ENCODE measurements at regions not wholly inside any gene's neighbourhood (a gene's known extent, or its start where the extent isn't known, plus 50 kb on each side); places are given as distances from the start of the nearest gene placed in this dataset.
A peak's percentile ranks its signal among the peaks of the same experiment; 100 is the strongest.

DNA sequence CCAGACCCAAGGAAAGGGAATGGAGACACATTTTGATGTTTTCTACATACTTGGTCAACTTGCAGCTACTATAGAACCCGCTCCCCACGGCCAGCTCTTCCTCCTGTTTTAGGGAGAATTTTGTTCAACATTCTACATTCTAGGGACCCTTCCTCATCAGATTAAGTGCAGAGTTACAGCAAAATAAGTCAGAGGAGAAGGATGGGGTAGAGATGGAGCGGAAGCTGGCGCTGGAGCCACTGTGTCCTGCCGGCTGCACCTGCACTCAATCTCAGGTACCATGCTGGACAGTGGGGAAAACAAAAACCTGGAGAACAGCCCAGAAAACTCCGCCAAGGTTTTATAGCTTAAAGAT, 79.4 kb upstream of the EN2 start:
- H3K9me3 ChIP-seq, result no peaks in the 10 kb centered on the region
- no peak overlapping the region for H3K27ac Mint-ChIP-seq (ENCODE audit: unreplicated experiment)
- no peaks in the 10 kb centered on the region; the same call in 1 of the 2 replicates for H3K27me3 ChIP-seq (replicated peaks; ENCODE audit: control insufficient read depth, insufficient read depth, low read length)
- intact Hi-C loops (cut with micrococcal nuclease; ENCODE audit: unreplicated experiment), result no loop called here
- DNase-seq, result no peak
- ChIA-PET CTCF (interaction anchor here (1.2 kb wide), 1 partner anchor 34 kb away, joined by 7 read pairs; no protein-coding TSS in a partner anchor), POLR2A (interaction anchor here (1.0 kb wide), 1 partner anchor 14 kb away, joined by 7 read pairs; no protein-coding TSS in a partner anchor)
- TF ChIP-seq, protein P1, sequence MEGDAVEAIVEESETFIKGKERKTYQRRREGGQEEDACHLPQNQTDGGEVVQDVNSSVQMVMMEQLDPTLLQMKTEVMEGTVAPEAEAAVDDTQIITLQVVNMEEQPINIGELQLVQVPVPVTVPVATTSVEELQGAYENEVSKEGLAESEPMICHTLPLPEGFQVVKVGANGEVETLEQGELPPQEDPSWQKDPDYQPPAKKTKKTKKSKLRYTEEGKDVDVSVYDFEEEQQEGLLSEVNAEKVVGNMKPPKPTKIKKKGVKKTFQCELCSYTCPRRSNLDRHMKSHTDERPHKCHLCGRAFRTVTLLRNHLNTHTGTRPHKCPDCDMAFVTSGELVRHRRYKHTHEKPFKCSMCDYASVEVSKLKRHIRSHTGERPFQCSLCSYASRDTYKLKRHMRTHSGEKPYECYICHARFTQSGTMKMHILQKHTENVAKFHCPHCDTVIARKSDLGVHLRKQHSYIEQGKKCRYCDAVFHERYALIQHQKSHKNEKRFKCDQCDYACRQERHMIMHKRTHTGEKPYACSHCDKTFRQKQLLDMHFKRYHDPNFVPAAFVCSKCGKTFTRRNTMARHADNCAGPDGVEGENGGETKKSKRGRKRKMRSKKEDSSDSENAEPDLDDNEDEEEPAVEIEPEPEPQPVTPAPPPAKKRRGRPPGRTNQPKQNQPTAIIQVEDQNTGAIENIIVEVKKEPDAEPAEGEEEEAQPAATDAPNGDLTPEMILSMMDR (IDR thresholded peaks at IDR 0.05; ENCODE audit: insufficient read depth in 1 of 2, low read depth in 1 of 2, low read length in 1 of 2, severe bottlenecking in 1 of 2, unreplicated experiment in 1 of 2), result no peak
- H3K4me1 Mint-ChIP-seq (ENCODE audit: low read depth, unreplicated experiment), result peaks cover 6% of the 10 kb centered on the region
- peaks cover 38% of the 10 kb centered on the region for H3K27me3 Mint-ChIP-seq (ENCODE audit: insufficient read depth, unreplicated experiment)
- H3K36me3 Mint-ChIP-seq (ENCODE audit: insufficient read depth, unreplicated experiment), result no peaks in the 10 kb centered on the region
- no peaks in the 10 kb centered on the region for H3K9me3 Mint-ChIP-seq (ENCODE audit: unreplicated experiment)
- no peak overlapping the region for H3K4me3 ChIP-seq (ENCODE audit: low read depth, low read length)
- H3K36me3 ChIP-seq (ENCODE audit: control insufficient read depth, insufficient read depth, low read length), result no peaks in the 10 kb centered on the region
- peaks cover 24% of the 10 kb centered on the region for H3K4me1 ChIP-seq
- BruUV-seq (replicated peaks), result no TSS peak
- H3K4me3 Mint-ChIP-seq (ENCODE audit: unreplicated experiment), result peak overlapping the region; percentile 61

DNA sequence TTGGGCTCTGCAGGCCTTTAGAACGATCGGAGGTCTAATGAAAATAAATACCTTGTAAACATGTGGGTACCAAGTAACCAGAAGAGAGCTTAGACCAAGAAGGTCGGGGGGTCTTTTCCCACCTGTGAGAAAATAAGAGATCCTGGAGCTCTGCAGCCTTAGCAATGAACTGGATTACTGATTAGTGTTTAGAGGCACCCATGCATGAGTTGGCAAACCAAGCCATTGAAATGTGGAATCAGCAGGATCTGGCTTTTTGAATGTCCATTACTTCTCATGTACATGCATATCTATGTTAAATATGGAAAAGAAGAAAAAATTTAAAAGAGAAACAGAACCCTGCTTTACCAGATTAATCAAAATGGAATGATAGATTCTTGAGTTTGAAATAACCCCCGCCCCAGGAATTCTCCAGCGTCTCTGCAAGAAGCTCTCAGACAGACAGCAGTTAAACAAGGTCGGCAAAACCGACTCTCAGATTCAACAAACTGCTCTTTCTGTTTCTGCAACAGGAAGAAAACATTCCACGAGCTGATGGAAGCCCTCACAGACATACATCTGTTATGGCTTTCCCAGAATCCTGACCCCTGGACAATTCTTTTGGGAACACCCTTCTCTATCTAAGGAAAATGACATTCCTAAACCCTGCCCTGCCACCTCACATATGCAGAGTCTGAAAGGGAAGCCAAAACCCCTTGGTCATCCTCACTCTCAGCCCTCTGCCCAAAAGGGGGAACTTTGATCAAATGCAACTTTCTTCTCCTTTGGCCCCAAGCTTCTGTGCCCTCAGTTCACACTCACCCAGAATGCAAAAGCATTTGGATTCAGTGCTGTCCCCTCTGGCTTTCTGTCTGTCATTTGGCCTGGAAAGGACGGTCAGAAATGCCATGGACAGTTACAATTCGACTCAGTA, 78.7 kb upstream of the EN2 start:
- Mint-ChIP-seq H3K27me3 (ENCODE audit: insufficient read depth, unreplicated experiment) (peaks cover 34% of the 10 kb centered on the region), H3K36me3 (ENCODE audit: insufficient read depth, unreplicated experiment) (no peaks in the 10 kb centered on the region), H3K4me3 (ENCODE audit: unreplicated experiment) (no peak overlapping the region), H3K27ac (ENCODE audit: unreplicated experiment) (no peak overlapping the region), H3K9me3 (ENCODE audit: unreplicated experiment) (no peaks in the 10 kb centered on the region), H3K4me1 (ENCODE audit: low read depth, unreplicated experiment) (peaks cover under 1% of the 10 kb centered on the region)
- DNase-seq, result no peak
- CTCF ChIA-PET, result interaction anchor here (0.7 to 1.3 kb wide), 7 partner anchors 15 to 240 kb away, joined by 3 to 7 read pairs (median 3); no protein-coding TSS in a partner anchor
- H3K9me3 ChIP-seq, result no peaks in the 10 kb centered on the region
- H3K4me1 ChIP-seq, result peaks cover 28% of the 10 kb centered on the region
- no peak overlapping the region for H3K4me3 ChIP-seq (ENCODE audit: low read depth, low read length)
- TF ChIP-seq, protein P1 (IDR thresholded peaks at IDR 0.05; ENCODE audit: insufficient read depth in 1 of 2, low read depth in 1 of 2, low read length in 1 of 2, severe bottlenecking in 1 of 2, unreplicated experiment in 1 of 2), result no peak
- POLR2A ChIA-PET, result interaction anchor here (1.0 kb wide), 1 partner anchor 14 kb away, joined by 7 read pairs; no protein-coding TSS in a partner anchor
- BruUV-seq (replicated peaks), result no TSS peak
- H3K36me3 ChIP-seq (ENCODE audit: control insufficient read depth, insufficient read depth, low read length), result no peaks in the 10 kb centered on the region
- intact Hi-C loops (cut with micrococcal nuclease; ENCODE audit: unreplicated experiment), result no loop called here
- H3K27me3 ChIP-seq (replicated peaks; ENCODE audit: control insufficient read depth, insufficient read depth, low read length), result no peaks in the 10 kb centered on the region; the same call in 1 of the 2 replicates

DNA sequence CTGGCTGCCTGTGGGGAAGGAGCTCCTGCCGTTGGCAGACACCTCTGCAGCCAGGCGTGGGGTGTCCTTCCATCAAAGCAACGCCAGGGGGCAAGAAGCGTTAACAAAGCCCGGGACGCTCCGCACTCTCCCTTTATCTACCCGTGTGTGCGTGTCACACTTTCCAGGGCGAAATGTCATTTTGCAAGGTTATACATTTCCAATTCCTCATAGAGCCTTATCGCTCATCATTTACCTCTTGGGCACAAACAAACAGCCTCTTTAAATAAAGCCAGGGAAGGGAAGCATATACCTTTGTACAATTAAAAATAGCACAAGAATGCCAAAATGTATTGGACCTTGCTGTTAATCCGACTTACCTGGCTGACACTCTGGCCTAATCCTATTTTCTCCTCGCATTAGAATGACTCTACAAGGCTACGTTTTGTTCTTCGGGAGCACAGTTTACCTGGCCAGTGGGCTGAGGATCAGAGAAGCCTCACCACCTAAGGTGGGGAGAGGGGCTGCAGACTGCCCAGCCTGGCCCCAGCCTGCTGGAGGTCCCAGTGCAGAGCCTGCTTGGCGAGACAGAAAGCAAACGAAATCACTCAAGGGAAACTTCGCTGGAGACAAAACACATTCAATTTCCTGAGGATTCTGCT, 77.6 kb upstream of the EN2 start:
- Histone ChIP-seq H3K4me1 (peaks cover 22% of the 10 kb centered on the region; the same call in 1 of the 2 replicates), H3K27me3 (replicated peaks; ENCODE audit: control insufficient read depth, insufficient read depth, low read length) (no peaks in the 10 kb centered on the region; the same call in 1 of the 2 replicates), H3K36me3 (ENCODE audit: control insufficient read depth, insufficient read depth, low read length) (no peaks in the 10 kb centered on the region), H3K9me3 (no peaks in the 10 kb centered on the region), H3K4me3 (ENCODE audit: low read depth, low read length) (no peak overlapping the region)
- TF ChIP-seq, protein P1 (IDR thresholded peaks at IDR 0.05; ENCODE audit: insufficient read depth in 1 of 2, low read depth in 1 of 2, low read length in 1 of 2, severe bottlenecking in 1 of 2, unreplicated experiment in 1 of 2), result peak; percentile 90 to 91
- DNase-seq, result peak; percentile 84
- CTCF ChIA-PET, result interaction anchor here (0.6 to 1.3 kb wide), 8 partner anchors 16 to 238 kb away, joined by 3 to 4 read pairs (median 3); no protein-coding TSS in a partner anchor
- H3K27me3 Mint-ChIP-seq (ENCODE audit: insufficient read depth, unreplicated experiment), result peaks cover 28% of the 10 kb centered on the region
- H3K27ac Mint-ChIP-seq (ENCODE audit: unreplicated experiment), result no peak overlapping the region
- H3K4me3 Mint-ChIP-seq (ENCODE audit: unreplicated experiment), result peak overlapping the region; percentile 2
- H3K4me1 Mint-ChIP-seq (ENCODE audit: low read depth, unreplicated experiment), result no peaks in the 10 kb centered on the region
- no peaks in the 10 kb centered on the region for H3K9me3 Mint-ChIP-seq (ENCODE audit: unreplicated experiment)
- intact Hi-C loops (cut with micrococcal nuclease; ENCODE audit: unreplicated experiment), result loop anchor here (1.0 to 5.0 kb wide), 4 partner anchors 77 to 388 kb away; partner anchors contain the start of gene EN2
- POLR2A ChIA-PET, result no interaction called here
- no TSS peak for BruUV-seq (replicated peaks)
- no peaks in the 10 kb centered on the region for H3K36me3 Mint-ChIP-seq (ENCODE audit: insufficient read depth, unreplicated experiment)
